A172 (cell line): ENCODE measurements at regions not wholly inside any gene's neighbourhood (a gene's known extent, or its start where the extent isn't known, plus 50 kb on each side); places are given as distances from the start of the nearest gene placed in this dataset.
"Not testable (repeated sequence)": the region's sequence is repeated elsewhere in the genome, so short reads cannot be mapped to it uniquely, and the experiment has no call there.

ENCODE experiments used
- DNase-seq: peaks from one replicate; pipeline ENCODE4 v3.0.0-alpha.2; 2015; ENCODE audit warnings: low spot score

DNA sequence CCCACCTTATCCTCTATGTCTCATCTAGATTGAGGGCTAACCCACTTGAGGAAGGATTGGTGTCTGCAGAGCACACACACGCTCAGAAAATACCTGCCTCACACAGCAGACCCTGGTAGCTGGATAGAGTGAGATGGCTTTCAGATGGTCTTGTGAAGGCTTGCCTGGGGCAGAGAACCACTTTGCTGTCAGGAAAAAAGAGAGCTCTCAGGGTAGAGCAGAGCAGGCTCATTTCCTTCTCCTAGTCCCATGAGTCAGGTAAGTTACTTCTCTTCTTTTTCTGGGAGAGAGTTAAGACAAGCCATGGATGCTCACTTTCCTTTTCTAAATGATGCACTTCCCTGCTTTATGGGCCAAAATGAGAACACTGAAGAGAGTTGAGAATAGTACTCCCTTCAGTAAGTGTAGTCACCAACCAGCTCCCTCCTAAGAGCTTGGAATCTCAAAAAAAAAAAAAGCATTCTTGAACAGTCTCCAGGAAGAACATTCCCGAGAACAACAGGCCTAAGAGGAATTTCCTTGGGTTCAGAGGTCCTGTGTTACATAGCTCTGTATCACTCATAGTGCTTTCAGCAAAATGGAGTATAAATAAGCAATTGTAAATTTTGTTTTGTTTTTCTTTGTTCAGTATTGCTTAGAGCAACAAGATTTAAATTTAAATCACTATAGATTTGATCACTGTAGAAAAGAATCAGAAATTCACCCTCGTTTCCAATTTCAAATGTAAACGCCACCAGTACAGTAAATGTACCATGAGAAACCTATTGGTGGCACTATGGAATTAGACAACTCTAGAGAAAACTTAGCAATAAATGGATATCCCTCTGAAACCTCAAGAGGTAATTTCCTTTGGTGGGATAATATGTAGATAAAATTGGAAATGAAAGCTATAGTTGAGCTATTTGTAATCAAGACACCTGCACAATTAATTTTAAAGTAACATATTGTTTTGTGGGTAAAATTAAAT lies 530.3 kb downstream of the RFPL4B start:
- peak; percentile 40 for DNase-seq

DNA sequence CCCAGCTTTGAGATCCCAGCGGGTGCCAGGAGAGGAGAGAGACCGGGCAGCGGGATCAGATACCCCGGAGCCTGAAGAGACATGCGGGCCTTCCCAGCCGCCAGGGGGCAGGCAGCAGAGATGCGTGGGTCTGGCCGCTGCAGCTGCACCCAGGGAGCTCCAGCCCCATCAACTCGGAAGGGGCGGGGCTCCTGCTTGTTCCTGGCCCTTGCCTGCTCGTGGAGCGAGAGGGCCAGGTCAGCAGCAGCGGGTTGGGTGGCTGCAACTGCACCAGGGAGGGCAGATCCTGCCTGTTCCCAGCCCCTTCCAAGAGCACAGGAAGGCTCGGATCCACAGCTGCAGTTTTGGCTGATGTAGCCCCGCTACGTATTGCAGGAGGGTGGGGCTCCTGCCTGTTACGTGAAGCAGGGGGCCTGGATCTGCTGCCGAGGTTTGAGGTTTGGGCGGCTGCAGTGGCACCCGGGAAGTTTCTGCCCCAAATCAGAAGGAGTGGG lies 532.8 kb downstream of the RFPL4B start:
- no peak for DNase-seq

DNA sequence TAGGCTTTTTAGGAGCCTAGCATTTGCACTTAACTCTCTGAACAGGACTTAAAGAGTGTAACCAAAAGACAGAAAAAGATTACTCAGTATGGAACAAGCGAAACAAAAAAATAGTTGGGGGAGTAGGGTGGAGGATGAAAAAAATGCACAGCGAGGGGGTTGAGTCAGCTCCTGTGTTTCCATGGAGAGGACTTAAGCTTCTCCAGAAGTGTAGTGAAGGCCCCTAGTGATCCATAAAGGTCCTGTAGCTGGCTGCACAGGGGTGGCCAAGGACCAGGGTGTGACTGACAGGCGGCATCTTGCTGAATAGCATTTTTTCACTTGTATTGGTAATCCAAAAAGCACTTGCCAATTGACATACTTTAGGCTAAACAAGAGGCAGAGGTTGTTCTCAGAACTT lies 533.9 kb downstream of the RFPL4B start:
- DNase-seq, result peak; percentile 19

DNA sequence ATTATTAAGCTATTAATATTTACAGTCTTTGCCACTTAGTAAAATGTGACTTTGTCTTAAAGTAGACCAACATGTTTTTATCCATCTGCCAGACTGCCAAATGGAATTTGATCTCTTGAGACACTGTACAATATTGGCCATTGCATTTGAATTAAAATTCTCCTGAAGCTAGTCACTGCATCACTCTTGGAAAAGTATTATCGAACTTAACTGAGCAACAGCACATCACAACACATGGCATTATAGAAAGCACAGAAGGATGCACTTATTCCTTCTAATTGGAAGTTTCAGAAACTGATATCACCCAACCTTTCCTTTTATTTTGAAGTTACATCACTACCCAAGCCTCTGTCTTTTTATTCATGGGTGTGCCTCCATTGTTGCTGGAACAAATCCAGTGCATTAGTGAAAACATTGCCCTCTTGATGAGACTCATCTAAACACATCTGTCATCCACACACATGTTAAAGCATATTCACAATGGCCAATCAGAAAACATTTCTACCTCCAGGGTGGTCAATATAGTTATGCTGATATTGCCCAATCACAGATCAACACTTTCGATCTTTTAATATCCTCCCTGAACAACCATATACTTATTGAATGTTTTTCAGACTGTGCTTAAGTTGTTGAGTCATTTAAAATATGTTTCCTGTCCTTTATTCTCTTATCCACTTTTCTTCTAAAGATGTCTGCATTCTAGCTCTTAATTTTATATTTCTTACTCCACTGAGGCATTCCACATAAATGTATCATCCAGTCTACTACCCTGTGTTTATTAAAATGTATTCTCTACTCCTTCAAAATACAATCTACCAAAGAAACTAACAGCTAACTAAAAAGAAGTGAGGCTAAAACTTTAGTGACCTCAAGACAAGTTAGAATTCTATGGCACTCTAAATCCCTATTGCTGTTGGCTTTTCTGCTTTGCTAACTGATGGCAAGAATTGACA lies 535.0 kb downstream of the RFPL4B start:
- DNase-seq, result no peak

DNA sequence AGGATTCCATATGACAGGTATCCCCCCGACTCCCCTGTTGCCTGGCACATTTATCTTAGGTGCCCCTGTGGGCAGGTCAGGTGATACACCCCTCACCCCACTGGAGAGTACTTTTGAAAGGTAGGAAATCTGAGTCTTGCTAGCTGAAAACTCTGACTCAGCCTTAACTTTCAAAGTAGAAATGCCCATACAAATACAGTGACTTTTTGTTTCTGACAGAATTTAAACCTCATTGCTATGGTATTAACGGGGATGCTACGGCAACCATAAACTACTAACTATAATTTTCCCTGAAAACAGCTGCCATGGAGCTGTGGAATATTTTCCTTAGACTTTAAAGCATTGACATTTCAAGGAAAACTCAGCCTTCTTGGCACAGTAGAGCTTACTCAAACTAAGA lies 536.0 kb downstream of the RFPL4B start:
- no peak for DNase-seq

DNA sequence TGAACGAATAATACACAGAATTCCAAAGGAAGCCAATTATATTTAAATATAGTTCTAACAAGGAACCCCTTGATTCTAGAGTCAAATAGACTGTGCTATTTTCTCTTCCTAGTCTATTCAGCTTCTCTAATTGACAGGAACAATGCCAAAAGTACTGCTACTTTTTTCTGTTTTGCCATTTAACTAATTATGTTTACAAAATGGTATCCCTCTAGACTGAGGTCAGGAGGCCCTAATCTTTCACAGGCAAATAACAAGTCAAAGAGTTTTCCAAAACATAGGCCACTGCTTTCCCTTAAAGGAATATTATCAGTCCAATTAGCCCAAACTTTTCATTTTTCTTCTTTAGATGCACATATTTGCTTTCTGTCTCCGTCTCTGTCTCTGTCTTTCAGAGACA lies 539.3 kb downstream of the RFPL4B start:
- DNase-seq, result no peak

DNA sequence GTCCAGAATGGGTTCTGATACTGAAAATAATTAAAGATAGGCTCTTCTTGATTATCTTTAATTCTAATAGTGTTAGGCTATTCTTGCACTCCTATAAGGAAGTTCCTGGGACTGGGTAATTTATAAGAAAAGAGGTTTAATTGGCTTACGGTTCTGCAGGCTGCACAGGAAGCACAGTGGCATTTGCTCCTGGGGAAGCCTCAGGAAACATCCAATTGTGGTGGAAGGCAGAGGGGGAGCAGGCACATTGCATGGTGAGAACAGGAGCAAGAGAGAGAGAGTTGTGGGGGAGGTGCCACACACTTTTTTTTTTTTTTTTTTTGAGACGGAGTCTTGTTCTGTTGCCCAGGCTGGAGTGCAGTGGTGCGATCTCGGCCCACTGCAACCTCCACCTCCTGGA lies 540.3 kb downstream of the RFPL4B start:
- not testable (repeated sequence) for DNase-seq

DNA sequence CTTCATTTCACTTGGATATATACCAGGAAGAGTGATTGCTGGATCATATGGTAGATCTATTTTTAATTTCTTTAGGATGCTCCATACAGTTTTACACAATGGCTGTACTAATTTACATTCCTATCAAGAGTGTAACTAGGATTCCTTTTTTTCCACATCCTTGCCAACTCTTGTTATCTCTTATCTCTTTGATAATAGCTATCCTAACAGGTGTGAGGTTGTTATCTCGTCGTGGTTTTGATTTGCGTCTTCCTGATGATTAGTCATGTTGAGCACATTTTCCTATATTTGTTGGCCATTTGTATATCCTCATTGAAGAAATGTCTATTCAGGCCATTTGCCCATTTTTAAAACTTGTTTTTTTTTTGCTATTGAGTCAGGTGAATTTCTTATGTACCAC lies 552.4 kb downstream of the RFPL4B start:
- peak; percentile 65 for DNase-seq

DNA sequence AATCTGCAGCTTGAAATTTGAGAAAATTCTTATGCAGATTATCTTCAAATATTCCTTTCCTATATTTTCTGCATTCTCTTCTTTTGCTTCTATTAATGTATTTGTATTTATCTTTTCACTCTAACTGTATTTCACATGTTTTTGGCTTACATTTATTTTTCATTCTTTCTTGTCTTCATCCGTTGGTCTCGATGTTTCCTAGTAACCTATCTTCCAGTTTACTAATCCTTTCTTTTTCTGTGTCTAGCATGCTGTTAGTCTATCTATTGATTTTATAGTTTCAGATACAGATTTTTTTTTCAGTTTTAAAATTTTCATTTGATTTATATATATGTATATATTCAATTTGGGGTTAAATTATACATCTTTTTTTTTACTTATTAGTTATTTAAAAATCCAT lies 556.2 kb downstream of the RFPL4B start:
- no peak for DNase-seq

DNA sequence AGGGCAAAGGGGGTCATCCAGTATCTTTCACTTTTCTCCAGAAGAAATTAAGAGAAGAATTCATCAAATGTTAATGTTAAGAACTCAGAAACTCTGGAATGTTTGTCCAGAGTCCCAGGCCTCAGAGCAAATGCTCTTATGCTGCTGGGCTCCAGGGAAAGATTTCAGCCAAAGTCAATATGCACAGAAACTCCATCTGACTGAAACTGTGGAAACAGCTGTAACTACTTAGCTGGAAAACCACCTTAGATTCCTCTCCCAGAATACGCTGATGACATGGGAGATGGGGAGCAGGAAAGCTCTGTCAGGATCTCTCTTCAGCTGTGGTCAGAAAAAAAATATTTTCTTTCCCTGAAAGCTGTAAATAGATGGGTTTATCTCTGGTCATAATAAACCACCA lies 559.6 kb downstream of the RFPL4B start:
- peak; percentile 30 for DNase-seq

DNA sequence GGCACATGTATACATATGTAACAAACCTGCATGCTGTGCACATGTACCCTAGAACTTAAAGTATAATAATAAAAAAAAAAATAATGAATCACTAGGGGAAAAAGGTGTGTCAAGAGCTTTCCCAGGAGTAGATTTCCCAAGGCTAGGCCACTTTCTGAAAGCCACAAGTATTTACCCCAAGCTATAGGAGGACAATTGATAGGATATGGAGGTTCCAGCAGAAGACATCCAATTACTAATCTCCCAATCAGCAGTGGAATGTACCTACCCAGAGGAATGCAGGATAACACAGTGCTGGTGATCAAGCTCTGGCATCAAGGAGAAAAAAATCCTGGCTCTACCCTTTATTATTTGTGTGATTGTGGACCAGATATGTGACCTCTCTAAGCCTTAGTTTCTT lies 562.7 kb downstream of the RFPL4B start:
- peak; percentile 31 for DNase-seq

DNA sequence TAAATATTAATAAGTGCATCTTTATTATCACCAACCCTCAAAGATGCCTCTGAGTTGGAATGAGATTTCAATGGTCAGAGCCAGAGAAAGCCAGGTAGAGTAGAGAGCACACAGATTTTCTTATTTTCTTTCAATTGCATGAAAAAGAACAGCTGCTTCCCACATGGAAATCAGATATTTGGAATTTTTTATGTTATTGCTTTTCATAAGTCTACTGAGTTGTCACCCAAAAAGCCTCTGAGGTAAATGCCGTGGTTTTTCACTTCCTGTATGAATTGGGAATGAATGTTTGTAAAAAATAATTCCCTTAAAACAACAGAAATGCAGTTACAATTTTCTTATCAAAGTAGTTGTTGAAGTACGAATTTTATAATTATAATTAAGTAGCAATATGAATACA lies 563.1 kb downstream of the RFPL4B start:
- DNase-seq, result no peak

DNA sequence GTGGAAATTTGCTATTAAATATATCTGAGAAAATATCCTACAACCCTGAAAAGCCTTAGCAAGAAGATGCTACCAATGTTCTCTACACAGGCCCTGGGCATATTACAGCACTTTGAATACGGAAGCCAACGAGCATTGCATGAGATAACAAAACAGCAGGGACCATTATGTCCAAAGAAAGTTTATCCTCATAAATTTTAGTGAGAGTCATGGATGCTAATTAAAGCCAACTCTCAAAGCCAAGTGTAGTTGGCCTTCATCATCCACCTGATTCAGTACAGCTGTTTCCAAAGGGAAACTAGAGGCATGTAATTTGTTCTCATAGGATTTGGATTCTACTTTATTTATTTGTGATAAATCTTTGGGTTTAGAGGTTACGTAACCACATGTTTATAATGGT lies 564.8 kb downstream of the RFPL4B start:
- DNase-seq, result peak; percentile 32

DNA sequence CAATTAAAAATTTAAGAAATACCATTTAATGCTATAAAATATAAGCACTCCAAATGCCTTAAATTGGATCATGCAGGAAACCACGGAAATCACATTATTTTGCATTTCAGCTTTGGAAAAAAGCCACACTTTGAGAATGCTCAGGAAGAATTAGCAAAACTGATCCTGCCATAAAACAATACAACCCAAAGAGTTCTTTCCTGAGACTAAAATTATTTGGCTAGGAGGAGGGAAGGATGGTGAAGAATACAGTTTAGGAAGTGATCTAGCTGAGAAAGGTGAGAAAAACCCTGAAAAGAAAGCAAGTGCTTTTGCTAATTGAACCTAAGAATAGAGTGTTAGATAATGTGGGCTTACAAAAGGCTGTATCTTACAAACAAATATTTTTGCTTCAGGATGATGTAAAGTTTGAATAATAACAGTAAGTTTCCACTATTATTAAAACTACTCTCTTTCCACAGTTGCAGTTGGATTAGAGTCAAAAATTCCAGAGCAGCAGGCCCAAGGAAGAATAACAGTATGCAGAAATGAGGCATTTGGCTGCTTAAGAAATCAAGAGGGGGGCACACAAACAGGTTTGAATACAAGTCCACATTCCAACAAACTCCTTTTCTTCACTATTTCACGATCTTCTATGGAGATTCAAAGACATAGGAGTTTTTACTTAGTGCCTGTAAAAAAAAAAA lies 565.4 kb downstream of the RFPL4B start:
- DNase-seq, result no peak

DNA sequence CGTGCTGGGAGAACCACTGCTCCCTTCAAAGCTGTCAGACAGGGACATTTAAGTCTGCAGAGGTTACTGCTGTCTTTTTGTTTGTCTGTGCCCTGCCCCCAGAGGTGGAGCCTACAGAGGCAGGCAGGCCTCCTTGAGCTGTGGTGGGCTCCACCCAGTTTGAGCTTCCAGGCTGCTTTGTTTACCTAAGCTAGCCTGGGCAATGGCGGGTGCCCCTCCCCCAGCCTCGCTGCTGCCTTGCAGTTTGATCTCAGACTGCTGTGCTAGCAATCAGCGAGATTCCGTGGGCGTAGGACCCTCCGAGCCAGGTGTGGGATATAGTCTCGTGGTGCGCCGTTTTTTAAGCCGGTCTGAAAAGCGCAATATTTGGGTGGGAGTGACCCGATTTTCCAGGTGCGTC lies 572.6 kb downstream of the RFPL4B start:
- not testable (repeated sequence) for DNase-seq

DNA sequence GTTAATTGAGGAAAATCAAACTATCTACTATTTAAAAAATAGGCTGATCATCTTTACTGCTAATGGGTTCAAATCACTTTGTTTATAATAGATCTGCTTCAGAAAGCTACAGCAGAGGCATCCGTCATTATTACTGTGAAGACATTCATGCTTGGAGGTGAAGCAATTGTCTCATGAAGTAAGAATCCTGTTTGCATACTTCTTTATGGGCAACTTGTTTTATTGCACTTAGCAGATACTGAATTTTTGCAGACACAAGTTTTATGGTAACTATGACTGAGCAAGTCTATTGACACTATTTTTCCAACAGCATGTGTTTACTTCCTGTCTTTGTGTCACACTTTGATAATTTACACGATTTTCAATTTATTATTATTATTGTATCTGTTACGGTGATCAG lies 573.9 kb downstream of the RFPL4B start:
- no peak for DNase-seq

DNA sequence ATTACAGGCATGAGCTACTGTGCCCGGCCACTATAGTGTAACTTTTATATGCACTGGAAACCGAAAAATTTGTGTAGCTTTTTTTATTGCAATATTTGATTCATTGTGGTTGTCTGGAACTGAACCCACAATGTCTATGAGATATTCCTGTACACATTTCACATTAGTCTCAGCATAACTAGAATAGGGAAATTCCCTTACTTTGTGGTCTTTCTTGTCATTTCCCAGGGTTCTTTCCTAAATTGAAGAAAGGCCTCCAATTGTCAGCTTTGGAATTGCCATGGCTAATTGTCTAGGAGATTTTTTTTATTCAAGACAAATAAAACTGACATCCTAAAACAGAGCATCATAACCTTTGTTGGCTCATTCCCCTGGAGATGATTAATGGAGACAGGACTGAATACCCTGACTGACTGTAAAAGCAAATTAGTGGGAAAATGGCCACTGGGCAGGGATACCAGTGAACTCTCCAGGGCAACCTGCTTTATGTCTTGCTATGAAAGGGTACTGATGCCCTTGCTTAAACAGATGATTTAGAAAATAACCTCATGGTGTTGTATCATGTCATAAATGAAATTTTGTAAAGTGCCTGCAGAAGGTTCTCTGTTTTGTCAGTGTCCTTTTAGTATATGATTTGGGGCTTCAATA lies 576.9 kb downstream of the RFPL4B start:
- no peak for DNase-seq

DNA sequence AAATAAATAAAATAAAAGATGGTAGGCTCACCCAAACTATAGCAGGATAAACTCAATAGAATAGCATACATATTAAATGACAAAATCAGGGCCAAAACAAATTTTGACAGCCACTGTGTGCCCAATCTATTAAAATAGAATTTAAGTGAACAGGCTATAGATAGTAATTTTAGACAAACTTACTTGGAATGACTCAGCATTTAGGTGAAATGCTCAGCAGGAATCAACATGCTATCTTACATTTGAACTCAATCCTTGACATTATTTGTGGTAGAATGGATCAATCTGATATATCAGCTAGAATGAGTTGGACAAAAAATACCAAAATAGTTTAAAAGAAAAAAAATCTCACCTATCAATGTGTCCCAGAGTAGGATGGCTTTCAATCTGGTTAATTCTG lies 578.6 kb downstream of the RFPL4B start:
- no peak for DNase-seq

DNA sequence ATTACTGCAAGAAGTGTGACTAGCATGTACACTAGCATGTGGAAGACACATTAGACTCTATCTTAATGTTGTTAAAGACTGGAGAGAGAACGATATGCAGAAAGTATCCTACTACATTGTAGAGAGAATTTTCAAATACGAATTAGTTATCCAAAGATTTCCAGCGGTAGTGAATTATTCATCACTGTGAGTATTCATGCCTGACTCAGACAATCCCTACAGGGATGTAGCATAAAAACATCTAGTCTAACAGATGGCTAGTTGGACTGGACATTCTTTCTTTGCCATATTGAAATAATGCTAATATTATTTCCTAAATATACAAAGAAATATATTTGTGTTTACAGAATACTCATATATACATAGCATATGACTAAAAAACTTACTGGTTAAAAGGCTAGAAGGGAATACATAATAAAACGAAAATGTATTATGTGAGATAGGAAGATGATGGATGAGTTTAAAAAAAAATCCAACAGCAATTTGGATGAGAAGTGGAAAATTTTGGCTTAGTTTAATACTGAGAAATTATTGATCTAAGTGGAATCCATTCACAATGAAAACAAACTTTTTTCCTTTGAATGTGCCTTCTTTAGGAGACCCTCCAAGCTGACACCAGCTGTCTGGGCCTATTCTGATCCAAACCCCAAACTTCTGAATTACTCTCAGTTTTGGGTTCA lies 580.7 kb downstream of the RFPL4B start:
- DNase-seq, result no peak

DNA sequence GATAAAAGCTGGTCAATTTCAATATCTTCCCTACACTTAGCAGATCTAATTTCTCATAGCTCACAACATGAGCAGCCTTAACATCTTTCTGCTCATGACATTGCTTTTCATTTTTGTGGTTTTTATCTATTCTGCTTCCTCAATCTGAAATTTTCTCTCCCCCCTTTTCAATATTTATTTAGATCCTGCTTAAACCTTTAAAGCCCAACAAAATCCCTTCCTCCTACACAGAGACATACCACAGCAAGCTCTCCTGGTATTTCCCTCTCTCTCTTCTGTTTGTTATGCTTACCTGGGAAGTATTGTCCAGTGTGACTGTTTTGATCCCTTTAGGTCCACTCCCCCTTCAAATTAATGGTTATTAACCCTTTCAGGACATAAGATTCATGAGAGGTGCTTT lies 582.5 kb downstream of the RFPL4B start:
- DNase-seq, result no peak

DNA sequence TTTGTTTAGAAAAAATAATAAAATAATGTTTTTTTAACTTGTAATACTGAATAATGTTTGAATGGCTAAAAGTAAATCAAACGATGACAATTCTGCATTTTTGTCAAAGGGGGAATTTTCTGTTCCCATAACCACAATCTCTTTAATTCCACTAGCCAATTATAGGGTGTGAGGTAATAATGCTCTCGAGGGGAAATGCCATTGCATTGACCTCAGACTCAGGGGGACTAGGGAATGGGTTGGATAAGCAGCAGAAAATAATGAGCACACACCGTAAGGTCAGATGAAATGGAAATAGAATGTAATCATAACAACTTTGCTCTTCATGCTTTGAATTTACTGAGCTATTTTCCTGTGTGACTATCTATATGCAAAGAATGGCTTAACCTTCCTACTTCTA lies 584.7 kb downstream of the RFPL4B start:
- DNase-seq, result peak; percentile 75
